OCI-LY1 (cell line): ENCODE measurements at regions not wholly inside any gene's neighbourhood (a gene's known extent, or its start where the extent isn't known, plus 50 kb on each side); places are given as distances from the start of the nearest gene placed in this dataset.

ENCODE experiments used
- H2AFZ ChIP-seq: fragments of 200-600 bp; sonication (generic), shearing (Covaris generic); 2 replicates; pipeline ENCODE4 v1.6.0; 2014; ENCODE audit warnings: antibody characterized with exemption, mild to moderate bottlenecking, low read length
- H3F3A ChIP-seq: fragments of 200-600 bp; sonication (generic), shearing (Covaris generic); 2 replicates; pipeline ENCODE4 v1.6.0; 2014; ENCODE audit warnings: mild to moderate bottlenecking, antibody characterized with exemption, low read length, moderate library complexity; ENCODE audit not compliant: insufficient read depth
- H3K27ac ChIP-seq: fragments of 200-600 bp; sonication (generic); 2 replicates; pipeline ENCODE4 v1.5.1; 2014; ENCODE audit warnings: low read length, mixed run types, mild to moderate bottlenecking, low read depth; ENCODE audit not compliant: poor library complexity, severe bottlenecking
- H3K27me3 ChIP-seq: fragments of 200-600 bp; sonication (generic); 2 replicates; pipeline ENCODE4 v1.6.0; 2014; ENCODE audit warnings: antibody characterized with exemption, mild to moderate bottlenecking, low read length, moderate library complexity; ENCODE audit not compliant: insufficient read depth
- H3K36me3 ChIP-seq: fragments of 200-600 bp; sonication (generic); 2 replicates; pipeline ENCODE4 v1.6.1; 2014; ENCODE audit warnings: mild to moderate bottlenecking, antibody characterized with exemption, low read length, moderate library complexity, mixed read lengths; ENCODE audit not compliant: insufficient read depth
- H3K4me1 ChIP-seq: fragments of 200-600 bp; sonication (generic); 2 replicates; pipeline ENCODE4 v1.5.1; 2014; ENCODE audit warnings: mild to moderate bottlenecking, low read length, moderate library complexity; ENCODE audit not compliant: insufficient read depth, severe bottlenecking
- H3K4me2 ChIP-seq: fragments of 200-600 bp; sonication (generic), shearing (Covaris generic); 2 replicates; pipeline ENCODE4 v1.6.1; 2014; ENCODE audit warnings: low read length
- H3K4me3 ChIP-seq: fragments of 200-600 bp; sonication (generic); 2 replicates; pipeline ENCODE4 v1.5.1; 2014; ENCODE audit warnings: low read length, low read depth, mild to moderate bottlenecking, mixed read lengths; ENCODE audit not compliant: poor library complexity, severe bottlenecking
- H3K79me2 ChIP-seq: fragments of 200-600 bp; shearing (Covaris generic); 2 replicates; pipeline ENCODE4 v1.6.1; 2016; ENCODE audit warnings: mixed run types, low read length, mixed read lengths; ENCODE audit not compliant: insufficient read depth
- H3K9ac ChIP-seq: fragments of 200-600 bp; sonication (generic), shearing (Covaris generic); 2 replicates; pipeline ENCODE4 v1.6.1; 2014; ENCODE audit warnings: mild to moderate bottlenecking, low read length, mixed read lengths
- H3K9me2 ChIP-seq: fragments of 200-600 bp; sonication (generic), shearing (Covaris generic); 2 replicates; pipeline ENCODE4 v1.6.1; 2014; ENCODE audit warnings: low read depth, mild to moderate bottlenecking, low read length, mixed read lengths
- H3K9me3 ChIP-seq: fragments of 200-600 bp; shearing (Covaris generic); 2 replicates; pipeline ENCODE4 v1.6.1; 2014; ENCODE audit warnings: low read length, mixed read lengths
- H4K20me1 ChIP-seq: fragments of 200-600 bp; sonication (generic), shearing (Covaris generic); 2 replicates; pipeline ENCODE4 v1.6.0; 2016; ENCODE audit warnings: mild to moderate bottlenecking, low read length; ENCODE audit not compliant: insufficient read depth
- CTCF ChIP-seq: fragments of 200-600 bp; sonication (generic), shearing (Covaris generic); IDR thresholded peaks from 2 replicates; pipeline ENCODE4 v1.5.1; 2017; ENCODE audit warnings: mild to moderate bottlenecking, antibody characterized with exemption, low read length, moderate library complexity, mixed read lengths
- EZH2 ChIP-seq: fragments of 200-600 bp; sonication (generic), shearing (Covaris generic); IDR thresholded peaks from 2 replicates; pipeline ENCODE4 v1.8.0; 2017; ENCODE audit warnings: borderline replicate concordance, mixed run types, mild to moderate bottlenecking, antibody characterized with exemption, low read length, moderate library complexity, mixed read lengths

DNA sequence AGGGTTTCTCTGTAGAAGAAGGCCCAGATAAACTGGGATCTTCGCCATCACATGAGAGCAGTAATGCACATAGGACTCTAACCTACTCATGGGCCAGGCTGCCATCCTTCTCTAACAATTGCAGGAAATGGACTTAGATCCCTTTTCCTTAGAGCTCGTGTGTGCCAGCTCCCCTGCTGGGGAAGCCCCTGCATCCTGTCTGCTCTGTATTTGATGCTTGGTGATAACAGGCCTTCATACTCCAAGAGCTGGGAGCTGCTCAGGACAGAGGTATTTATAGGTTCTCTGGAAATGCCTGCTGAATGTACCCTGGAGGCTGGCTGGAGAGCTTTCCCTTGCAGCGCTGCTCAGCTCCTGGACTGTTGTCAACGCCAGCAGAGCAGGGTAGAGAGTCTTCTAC is 249.6 kb downstream of the MTX2 start:
- no peaks in the 10 kb centered on the region for H3K9me3 ChIP-seq
- H3K27ac ChIP-seq = no peak overlapping the region
- no peaks in the 10 kb centered on the region for H3K36me3 ChIP-seq
- no peak overlapping the region for H3K9ac ChIP-seq
- no peak overlapping the region for H3K4me3 ChIP-seq
- H3K9me2 ChIP-seq = no peaks in the 10 kb centered on the region
- H4K20me1 ChIP-seq = no peaks in the 10 kb centered on the region
- TF ChIP-seq EZH2 = no peak
- no peak for TF ChIP-seq CTCF
- no peak overlapping the region for H2AFZ ChIP-seq
- no peak overlapping the region for H3K4me2 ChIP-seq
- no peaks in the 10 kb centered on the region for H3K4me1 ChIP-seq
- H3K27me3 ChIP-seq = no peaks in the 10 kb centered on the region
- H3F3A ChIP-seq = no peaks in the 10 kb centered on the region
- no peaks in the 10 kb centered on the region for H3K79me2 ChIP-seq

DNA sequence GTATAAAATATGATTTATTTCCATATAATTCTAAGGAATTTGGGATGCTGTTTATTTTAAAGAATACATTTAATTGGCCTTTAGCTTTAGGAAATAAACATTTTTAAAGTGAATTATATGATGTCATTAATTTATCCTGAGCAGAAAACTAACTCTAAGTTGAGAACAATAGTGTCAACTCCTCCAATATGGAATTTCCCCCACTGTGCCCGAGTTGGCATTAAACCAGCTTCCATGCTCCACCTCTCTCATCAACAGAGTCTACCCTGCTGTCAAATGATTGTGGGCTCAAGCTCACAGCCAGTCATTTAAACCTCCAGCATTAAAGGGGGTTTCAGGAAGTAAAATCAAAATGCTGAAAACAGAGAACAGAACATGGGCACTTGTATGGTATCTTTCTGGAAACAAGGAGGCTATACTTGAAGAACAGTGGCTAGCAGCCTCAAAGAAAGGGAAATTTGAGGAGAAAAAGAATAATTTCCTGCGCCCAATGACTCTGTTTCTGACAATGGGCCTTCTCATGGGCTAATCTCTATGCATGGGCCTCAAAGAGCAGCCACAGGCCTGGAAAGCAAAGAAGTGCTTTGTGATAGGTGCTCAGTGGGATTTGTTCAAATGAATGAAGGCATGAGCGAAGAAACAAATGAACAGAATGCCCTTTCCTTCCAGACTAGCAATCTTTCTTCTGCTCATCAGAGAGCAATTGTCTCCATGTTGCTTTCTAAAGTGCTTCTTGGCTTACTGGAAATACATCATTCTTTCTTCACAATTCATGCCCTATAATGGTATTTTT is 252.8 kb downstream of the MTX2 start:
- H3K27ac ChIP-seq = no peak overlapping the region
- no peaks in the 10 kb centered on the region for H4K20me1 ChIP-seq
- H3K9me2 ChIP-seq = no peaks in the 10 kb centered on the region
- no peaks in the 10 kb centered on the region for H3K27me3 ChIP-seq
- no peaks in the 10 kb centered on the region for H3K79me2 ChIP-seq
- no peak overlapping the region for H3K4me2 ChIP-seq
- no peaks in the 10 kb centered on the region for H3K36me3 ChIP-seq
- H3K9me3 ChIP-seq = no peaks in the 10 kb centered on the region
- no peaks in the 10 kb centered on the region for H3F3A ChIP-seq
- no peaks in the 10 kb centered on the region for H3K4me1 ChIP-seq
- no peak overlapping the region for H2AFZ ChIP-seq
- TF ChIP-seq EZH2 (no peak), CTCF (no peak)
- H3K4me3 ChIP-seq = no peak overlapping the region
- no peak overlapping the region for H3K9ac ChIP-seq

GRCh38 chr2:176525086-176525485 is 255.8 kb downstream of the MTX2 start:
- TF ChIP-seq EZH2 (no peak), CTCF (no peak)
- Histone ChIP-seq H3K9me2 (no peaks in the 10 kb centered on the region), H3K36me3 (no peaks in the 10 kb centered on the region), H3K4me2 (no peak overlapping the region), H3F3A (no peaks in the 10 kb centered on the region), H2AFZ (no peak overlapping the region), H3K9ac (no peak overlapping the region), H3K4me3 (no peak overlapping the region), H4K20me1 (no peaks in the 10 kb centered on the region), H3K27me3 (no peaks in the 10 kb centered on the region), H3K9me3 (no peaks in the 10 kb centered on the region), H3K79me2 (no peaks in the 10 kb centered on the region), H3K27ac (no peak overlapping the region), H3K4me1 (no peaks in the 10 kb centered on the region)
